ENCODE measurements at regions not wholly inside any gene's neighbourhood (a gene's known extent, or its start where the extent isn't known, plus 50 kb on each side); places are given as distances from the start of the nearest gene placed in this dataset.

DNA sequence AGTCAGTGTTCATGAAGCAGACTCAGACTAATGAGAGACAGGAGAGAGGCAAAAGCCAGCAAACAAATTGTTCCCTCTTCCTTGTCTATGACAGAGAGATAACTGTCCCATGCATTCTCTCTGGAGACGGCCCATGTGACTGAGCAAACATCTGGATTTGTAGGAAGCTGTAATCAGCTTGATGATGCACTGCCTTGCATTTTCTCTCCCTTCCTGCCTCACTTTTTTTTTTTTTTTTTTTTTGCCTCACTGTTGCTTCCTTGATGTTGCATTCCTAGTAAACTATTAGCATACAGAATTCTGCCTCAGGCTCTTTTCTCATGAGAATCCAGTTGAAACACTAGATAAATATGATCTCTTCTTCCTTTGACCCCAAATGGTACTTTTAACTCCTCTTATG lies 134.5 kb downstream of the HHIPL2 start:
- H4K20me1 ChIP-seq (ENCODE audit: insufficient read depth, low read length): no peaks in the 10 kb centered on the region
- no peak overlapping the region for H3K9ac ChIP-seq (ENCODE audit: low read depth, low read length)
- H3K9me3 ChIP-seq (ENCODE audit: insufficient read depth, low read length, severe bottlenecking): no peaks in the 10 kb centered on the region
- no peak overlapping the region for H3K27ac ChIP-seq (ENCODE audit: low read length)
- no peak for DNase-seq
- H3K36me3 ChIP-seq (ENCODE audit: insufficient read depth, low read length): no peaks in the 10 kb centered on the region
- H3K4me3 ChIP-seq (ENCODE audit: low read depth in 1 of 2, low read length in 2 of 2): no peak overlapping the region
- H3K27me3 ChIP-seq (ENCODE audit: insufficient read depth, low read length, poor library complexity): no peaks in the 10 kb centered on the region
- H3K79me2 ChIP-seq (ENCODE audit: insufficient read depth, low read length): no peaks in the 10 kb centered on the region
- H3K4me1 ChIP-seq (ENCODE audit: insufficient read depth, low read length): no peaks in the 10 kb centered on the region
- TF ChIP-seq, protein P1, sequence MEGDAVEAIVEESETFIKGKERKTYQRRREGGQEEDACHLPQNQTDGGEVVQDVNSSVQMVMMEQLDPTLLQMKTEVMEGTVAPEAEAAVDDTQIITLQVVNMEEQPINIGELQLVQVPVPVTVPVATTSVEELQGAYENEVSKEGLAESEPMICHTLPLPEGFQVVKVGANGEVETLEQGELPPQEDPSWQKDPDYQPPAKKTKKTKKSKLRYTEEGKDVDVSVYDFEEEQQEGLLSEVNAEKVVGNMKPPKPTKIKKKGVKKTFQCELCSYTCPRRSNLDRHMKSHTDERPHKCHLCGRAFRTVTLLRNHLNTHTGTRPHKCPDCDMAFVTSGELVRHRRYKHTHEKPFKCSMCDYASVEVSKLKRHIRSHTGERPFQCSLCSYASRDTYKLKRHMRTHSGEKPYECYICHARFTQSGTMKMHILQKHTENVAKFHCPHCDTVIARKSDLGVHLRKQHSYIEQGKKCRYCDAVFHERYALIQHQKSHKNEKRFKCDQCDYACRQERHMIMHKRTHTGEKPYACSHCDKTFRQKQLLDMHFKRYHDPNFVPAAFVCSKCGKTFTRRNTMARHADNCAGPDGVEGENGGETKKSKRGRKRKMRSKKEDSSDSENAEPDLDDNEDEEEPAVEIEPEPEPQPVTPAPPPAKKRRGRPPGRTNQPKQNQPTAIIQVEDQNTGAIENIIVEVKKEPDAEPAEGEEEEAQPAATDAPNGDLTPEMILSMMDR (IDR thresholded peaks at IDR 0.05; ENCODE audit: borderline replicate concordance, extremely low read depth, low read length, poor library complexity, severe bottlenecking): no peak
- TF ChIP-seq EZH2 (IDR thresholded peaks at IDR 0.05; ENCODE audit: borderline replicate concordance, low read depth, low read length, severe bottlenecking): no peak
- no peak for ATAC-seq (ENCODE audit: insufficient read depth, low read depth)
- H3K4me2 ChIP-seq (ENCODE audit: insufficient read depth, low read length): no peak overlapping the region
- no peak overlapping the region for H2AFZ ChIP-seq (ENCODE audit: low read depth, low read length)

DNA sequence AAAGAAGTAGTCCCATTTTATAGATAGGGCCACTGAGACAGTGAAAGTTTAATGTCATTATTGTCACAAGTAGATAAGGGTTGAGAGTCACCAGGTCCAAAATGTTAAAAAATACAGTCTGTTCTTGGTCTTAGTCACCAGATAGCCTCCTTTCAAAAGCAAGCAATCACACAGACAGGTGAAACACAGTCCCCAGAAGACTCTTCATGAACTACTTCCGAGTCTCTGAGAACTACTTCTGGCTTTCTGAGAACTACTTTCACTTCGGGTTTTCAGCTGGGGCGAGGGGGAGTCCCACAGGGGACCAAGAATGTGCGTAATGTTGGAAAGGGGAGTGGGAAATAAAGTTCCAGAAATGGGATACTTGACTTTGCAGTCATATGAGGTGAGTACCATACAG lies 143.2 kb downstream of the HHIPL2 start:
- H3K79me2 ChIP-seq (ENCODE audit: insufficient read depth, low read length): no peaks in the 10 kb centered on the region
- TF ChIP-seq, protein P1 (IDR thresholded peaks at IDR 0.05; ENCODE audit: borderline replicate concordance, extremely low read depth, low read length, poor library complexity, severe bottlenecking): no peak
- no peak for TF ChIP-seq EZH2 (IDR thresholded peaks at IDR 0.05; ENCODE audit: borderline replicate concordance, low read depth, low read length, severe bottlenecking)
- H3K9me3 ChIP-seq (ENCODE audit: insufficient read depth, low read length, severe bottlenecking): no peaks in the 10 kb centered on the region
- DNase-seq: no peak
- no peak overlapping the region for H2AFZ ChIP-seq (ENCODE audit: low read depth, low read length)
- no peak for ATAC-seq (ENCODE audit: insufficient read depth, low read depth)
- peaks cover 6% of the 10 kb centered on the region for H3K27me3 ChIP-seq (ENCODE audit: insufficient read depth, low read length, poor library complexity)
- H3K4me2 ChIP-seq (ENCODE audit: insufficient read depth, low read length): 0 out of 2 replicates have a peak overlapping the region, but pooled peaks have one; percentile 9
- no peak overlapping the region for H3K27ac ChIP-seq (ENCODE audit: low read length)
- no peaks in the 10 kb centered on the region for H3K36me3 ChIP-seq (ENCODE audit: insufficient read depth, low read length)
- no peaks in the 10 kb centered on the region for H4K20me1 ChIP-seq (ENCODE audit: insufficient read depth, low read length)
- H3K4me3 ChIP-seq (ENCODE audit: low read depth in 1 of 2, low read length in 2 of 2): no peak overlapping the region
- H3K9ac ChIP-seq (ENCODE audit: low read depth, low read length): no peak overlapping the region
- H3K4me1 ChIP-seq (ENCODE audit: insufficient read depth, low read length): no peaks in the 10 kb centered on the region

DNA sequence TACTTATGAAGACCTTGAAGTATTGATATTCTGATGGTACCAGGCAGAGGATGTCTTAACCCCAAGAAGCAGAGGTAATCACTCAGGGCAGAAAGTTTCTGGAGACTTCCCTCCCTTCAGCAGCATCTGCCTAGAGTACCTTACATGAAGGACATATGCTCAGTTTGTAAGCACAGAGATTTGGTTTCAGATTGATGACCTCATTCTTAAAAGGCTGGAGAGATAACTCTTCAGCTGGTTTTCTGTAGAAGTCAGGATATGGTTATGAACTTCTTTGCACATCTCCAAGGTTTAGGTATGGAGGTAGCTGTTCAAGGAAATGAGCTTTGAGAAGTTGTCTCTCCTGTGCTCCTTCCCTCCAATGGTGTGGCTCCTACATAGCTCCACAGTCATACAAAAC lies 148.7 kb downstream of the HHIPL2 start:
- no peak for DNase-seq
- TF ChIP-seq EZH2 (IDR thresholded peaks at IDR 0.05; ENCODE audit: borderline replicate concordance, low read depth, low read length, severe bottlenecking): no peak
- TF ChIP-seq, protein P1 (IDR thresholded peaks at IDR 0.05; ENCODE audit: borderline replicate concordance, extremely low read depth, low read length, poor library complexity, severe bottlenecking): no peak
- H3K4me3 ChIP-seq (ENCODE audit: low read depth in 1 of 2, low read length in 2 of 2): no peak overlapping the region
- no peak overlapping the region for H3K27ac ChIP-seq (ENCODE audit: low read length)
- no peaks in the 10 kb centered on the region for H3K36me3 ChIP-seq (ENCODE audit: insufficient read depth, low read length)
- no peak overlapping the region for H3K4me2 ChIP-seq (ENCODE audit: insufficient read depth, low read length)
- no peaks in the 10 kb centered on the region for H3K79me2 ChIP-seq (ENCODE audit: insufficient read depth, low read length)
- no peaks in the 10 kb centered on the region for H3K9me3 ChIP-seq (ENCODE audit: insufficient read depth, low read length, severe bottlenecking)
- peaks cover 6% of the 10 kb centered on the region for H3K27me3 ChIP-seq (ENCODE audit: insufficient read depth, low read length, poor library complexity)
- no peaks in the 10 kb centered on the region for H3K4me1 ChIP-seq (ENCODE audit: insufficient read depth, low read length)
- ATAC-seq (ENCODE audit: insufficient read depth, low read depth): no peak
- no peaks in the 10 kb centered on the region for H4K20me1 ChIP-seq (ENCODE audit: insufficient read depth, low read length)
- no peak overlapping the region for H2AFZ ChIP-seq (ENCODE audit: low read depth, low read length)
- H3K9ac ChIP-seq (ENCODE audit: low read depth, low read length): no peak overlapping the region

DNA sequence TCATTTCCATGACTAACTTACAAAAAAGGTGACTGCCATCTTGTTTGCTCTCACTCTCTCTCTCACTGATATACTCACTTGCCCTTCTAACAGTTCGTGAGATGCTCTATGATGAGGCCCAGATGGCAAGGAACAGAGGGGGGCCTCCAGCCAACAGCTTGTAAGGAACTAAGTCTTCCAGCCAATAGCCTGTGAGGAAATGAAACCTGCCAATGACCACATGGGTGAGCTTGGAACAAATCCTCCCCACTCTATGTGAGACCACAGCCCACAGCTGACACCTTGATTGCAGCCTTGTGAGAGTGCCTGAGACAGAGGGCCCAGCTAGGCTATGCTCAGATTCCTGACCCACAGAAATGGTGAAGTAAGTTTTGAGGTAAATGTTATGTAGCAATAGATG lies 153.7 kb downstream of the HHIPL2 start:
- no peak overlapping the region for H3K9ac ChIP-seq (ENCODE audit: low read depth, low read length)
- H4K20me1 ChIP-seq (ENCODE audit: insufficient read depth, low read length): no peaks in the 10 kb centered on the region
- no peaks in the 10 kb centered on the region for H3K36me3 ChIP-seq (ENCODE audit: insufficient read depth, low read length)
- H3K4me2 ChIP-seq (ENCODE audit: insufficient read depth, low read length): no peak overlapping the region
- TF ChIP-seq, protein P1 (IDR thresholded peaks at IDR 0.05; ENCODE audit: borderline replicate concordance, extremely low read depth, low read length, poor library complexity, severe bottlenecking): no peak
- TF ChIP-seq EZH2 (IDR thresholded peaks at IDR 0.05; ENCODE audit: borderline replicate concordance, low read depth, low read length, severe bottlenecking): no peak
- H3K27ac ChIP-seq (ENCODE audit: low read length): no peak overlapping the region
- no peak for DNase-seq
- no peaks in the 10 kb centered on the region for H3K4me1 ChIP-seq (ENCODE audit: insufficient read depth, low read length)
- no peaks in the 10 kb centered on the region for H3K79me2 ChIP-seq (ENCODE audit: insufficient read depth, low read length)
- no peak overlapping the region for H2AFZ ChIP-seq (ENCODE audit: low read depth, low read length)
- H3K9me3 ChIP-seq (ENCODE audit: insufficient read depth, low read length, severe bottlenecking): no peaks in the 10 kb centered on the region
- no peak for ATAC-seq (ENCODE audit: insufficient read depth, low read depth)
- no peak overlapping the region for H3K4me3 ChIP-seq (ENCODE audit: low read depth in 1 of 2, low read length in 2 of 2)
- no peaks in the 10 kb centered on the region for H3K27me3 ChIP-seq (ENCODE audit: insufficient read depth, low read length, poor library complexity)

All from DND-41 (cell line).